ENCODE measurements at regions not wholly inside any gene's neighbourhood (a gene's known extent, or its start where the extent isn't known, plus 50 kb on each side); places are given as distances from the start of the nearest gene placed in this dataset.
"Not testable (repeated sequence)": the region's sequence is repeated elsewhere in the genome, so short reads cannot be mapped to it uniquely, and the experiment has no call there.

GRCh38 chr10:125592897-125593296, 90.1 kb downstream of the TEX36 start:
- no peak overlapping the region for H2AFZ ChIP-seq
- 0 out of 2 replicates have a peak, but pooled peaks cover 8% of the 10 kb centered on the region for H3K27me3 ChIP-seq (replicated peaks; ENCODE audit: insufficient read depth)
- no peak overlapping the region for H3K4me2 ChIP-seq (ENCODE audit: unreplicated experiment)
- H3K27ac ChIP-seq: no peak overlapping the region
- H4K20me1 ChIP-seq (ENCODE audit: insufficient read depth): no peaks in the 10 kb centered on the region
- in situ Hi-C loops (cut with MboI): no loop called here
- H3K4me1 ChIP-seq (ENCODE audit: insufficient read depth): no peaks in the 10 kb centered on the region
- no peak overlapping the region for H3K4me3 ChIP-seq
- no peak for DNase-seq
- 21 to 30% methylated on average over 2 of the region's 2 CpGs for WGBS, 2 experiments (ENCODE audit: low coverage in 1 of 2, low lambda C conversion rate in 2 of 2, missing lambda C conversion rate in 2 of 2)
- no peaks in the 10 kb centered on the region for H3K9me3 ChIP-seq (ENCODE audit: low read depth)
- H3K79me2 ChIP-seq (ENCODE audit: insufficient read depth): no peaks in the 10 kb centered on the region
- no peak overlapping the region for H3K9ac ChIP-seq
- H3K9me2 ChIP-seq (ENCODE audit: insufficient read depth): no peaks in the 10 kb centered on the region
- H3F3A ChIP-seq (ENCODE audit: insufficient read depth): no peaks in the 10 kb centered on the region
- no peaks in the 10 kb centered on the region for H3K36me3 ChIP-seq (ENCODE audit: low read depth)
- TF ChIP-seq EZH2phosphoT487 (IDR thresholded peaks at IDR 0.05; ENCODE audit: insufficient read depth, low read depth): no peak
- TF ChIP-seq EZH2 (IDR thresholded peaks at IDR 0.05; ENCODE audit: insufficient read depth, poor library complexity, severe bottlenecking): no peak

GRCh38 chr10:125591886-125592285, 91.1 kb downstream of the TEX36 start:
- in situ Hi-C loops (cut with MboI): no loop called here
- Histone ChIP-seq H3K36me3 (ENCODE audit: low read depth) (no peaks in the 10 kb centered on the region), H3K27ac (no peak overlapping the region), H3K9me2 (ENCODE audit: insufficient read depth) (no peaks in the 10 kb centered on the region), H3K27me3 (replicated peaks; ENCODE audit: insufficient read depth) (0 out of 2 replicates have a peak, but pooled peaks cover 12% of the 10 kb centered on the region), H2AFZ (no peak overlapping the region), H3F3A (ENCODE audit: insufficient read depth) (no peaks in the 10 kb centered on the region), H3K9me3 (ENCODE audit: low read depth) (no peaks in the 10 kb centered on the region), H3K4me3 (no peak overlapping the region), H3K9ac (no peak overlapping the region), H4K20me1 (ENCODE audit: insufficient read depth) (no peaks in the 10 kb centered on the region), H3K79me2 (ENCODE audit: insufficient read depth) (no peaks in the 10 kb centered on the region), H3K4me2 (ENCODE audit: unreplicated experiment) (no peak overlapping the region), H3K4me1 (ENCODE audit: insufficient read depth) (no peaks in the 10 kb centered on the region)
- DNase-seq: no peak
- TF ChIP-seq EZH2 (IDR thresholded peaks at IDR 0.05; ENCODE audit: insufficient read depth, poor library complexity, severe bottlenecking) (no peak), EZH2phosphoT487 (IDR thresholded peaks at IDR 0.05; ENCODE audit: insufficient read depth, low read depth) (no peak)
- WGBS, 2 experiments (ENCODE audit: low coverage in 1 of 2, low lambda C conversion rate in 2 of 2, missing lambda C conversion rate in 2 of 2): 32 to 36% methylated on average over 7 of the region's 7 CpGs

- H3K27ac ChIP-seq; H4K20me1 ChIP-seq (ENCODE audit: insufficient read depth); H3K79me2 ChIP-seq (ENCODE audit: insufficient read depth); H3K4me3 ChIP-seq; H3K36me3 ChIP-seq (ENCODE audit: low read depth); H3K9ac ChIP-seq; H3K9me3 ChIP-seq (ENCODE audit: low read depth); H2AFZ ChIP-seq; H3K4me1 ChIP-seq (ENCODE audit: insufficient read depth); H3K27me3 ChIP-seq (replicated peaks; ENCODE audit: insufficient read depth); H3K4me2 ChIP-seq (ENCODE audit: unreplicated experiment); in situ Hi-C loops (cut with MboI); DNase-seq; H3K9me2 ChIP-seq (ENCODE audit: insufficient read depth); H3F3A ChIP-seq (ENCODE audit: insufficient read depth): not testable (repeated sequence)
- WGBS, 2 experiments (ENCODE audit: low coverage in 1 of 2, low lambda C conversion rate in 2 of 2, missing lambda C conversion rate in 2 of 2): 35 to 40% methylated on average over 8 of the region's 8 CpGs
Measured at GRCh38 chr10:125588738-125589137, 94.2 kb downstream of the TEX36 start.

- no peaks in the 10 kb centered on the region for H3F3A ChIP-seq (ENCODE audit: insufficient read depth)
- H3K9me2 ChIP-seq (ENCODE audit: insufficient read depth): no peaks in the 10 kb centered on the region
- H3K4me3 ChIP-seq: no peak overlapping the region
- no peak overlapping the region for H3K27ac ChIP-seq
- H3K4me2 ChIP-seq (ENCODE audit: unreplicated experiment): no peak overlapping the region
- no peaks in the 10 kb centered on the region for H3K4me1 ChIP-seq (ENCODE audit: insufficient read depth)
- 0 out of 2 replicates have a peak, but pooled peaks cover 4% of the 10 kb centered on the region for H3K27me3 ChIP-seq (replicated peaks; ENCODE audit: insufficient read depth)
- no peaks in the 10 kb centered on the region for H3K9me3 ChIP-seq (ENCODE audit: low read depth)
- WGBS, 2 experiments (ENCODE audit: low coverage in 1 of 2, low lambda C conversion rate in 2 of 2, missing lambda C conversion rate in 2 of 2): 53% methylated on average over 4 of the region's 4 CpGs
- H3K9ac ChIP-seq: no peak overlapping the region
- in situ Hi-C loops (cut with MboI): no loop called here
- no peaks in the 10 kb centered on the region for H3K79me2 ChIP-seq (ENCODE audit: insufficient read depth)
- no peaks in the 10 kb centered on the region for H4K20me1 ChIP-seq (ENCODE audit: insufficient read depth)
- TF ChIP-seq EZH2 (IDR thresholded peaks at IDR 0.05; ENCODE audit: insufficient read depth, poor library complexity, severe bottlenecking) (no peak), EZH2phosphoT487 (IDR thresholded peaks at IDR 0.05; ENCODE audit: insufficient read depth, low read depth) (no peak)
- no peak overlapping the region for H2AFZ ChIP-seq
- no peaks in the 10 kb centered on the region for H3K36me3 ChIP-seq (ENCODE audit: low read depth)
- DNase-seq: no peak
Measured at GRCh38 chr10:125584954-125585353, 98.0 kb downstream of the TEX36 start.

DNA sequence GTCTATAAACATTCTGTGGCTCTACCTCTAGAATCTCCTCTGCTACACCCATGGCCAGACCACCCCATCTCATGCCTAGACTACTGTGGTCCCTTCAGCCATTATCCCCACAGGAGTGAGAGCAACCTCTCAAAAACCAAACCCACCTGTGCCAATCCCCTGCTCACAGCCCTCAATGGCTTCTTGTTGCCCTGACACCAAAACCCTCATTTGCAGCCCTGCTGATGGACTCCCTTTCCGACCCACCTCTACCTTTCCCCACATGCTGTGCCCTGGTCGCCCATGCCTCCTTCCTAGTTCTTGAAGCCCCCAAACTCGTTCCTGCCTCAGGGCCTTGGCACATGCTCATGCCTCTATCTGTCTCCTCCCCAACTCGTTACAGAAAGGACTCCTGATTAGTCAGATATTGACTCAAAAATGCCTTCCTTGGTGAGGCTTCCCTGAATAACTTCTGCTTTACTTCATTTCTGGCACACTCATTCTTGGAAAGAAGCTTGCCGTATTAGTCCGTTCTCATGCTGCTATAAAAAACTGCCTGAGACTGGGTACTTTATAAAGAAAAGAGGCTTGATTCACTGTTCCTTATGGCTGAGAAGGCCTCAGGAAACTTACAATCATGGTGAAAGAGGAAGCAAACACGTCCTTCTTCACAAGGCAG, 104.2 kb downstream of the TEX36 start:
- in situ Hi-C loops (cut with MboI): no loop called here
- no peak overlapping the region for H3K4me2 ChIP-seq (ENCODE audit: unreplicated experiment)
- H3K27ac ChIP-seq: no peak overlapping the region
- H3K4me1 ChIP-seq (ENCODE audit: insufficient read depth): no peaks in the 10 kb centered on the region
- no peaks in the 10 kb centered on the region for H3K27me3 ChIP-seq (replicated peaks; ENCODE audit: insufficient read depth)
- H3K79me2 ChIP-seq (ENCODE audit: insufficient read depth): no peaks in the 10 kb centered on the region
- no peak overlapping the region for H3K9ac ChIP-seq
- no peak overlapping the region for H3K4me3 ChIP-seq
- no peaks in the 10 kb centered on the region for H3K9me2 ChIP-seq (ENCODE audit: insufficient read depth)
- 18 to 29% methylated on average over 7 of the region's 7 CpGs for WGBS, 2 experiments (ENCODE audit: low coverage in 1 of 2, low lambda C conversion rate in 2 of 2, missing lambda C conversion rate in 2 of 2)
- H3F3A ChIP-seq (ENCODE audit: insufficient read depth): no peaks in the 10 kb centered on the region
- TF ChIP-seq EZH2phosphoT487 (IDR thresholded peaks at IDR 0.05; ENCODE audit: insufficient read depth, low read depth) (no peak), EZH2 (IDR thresholded peaks at IDR 0.05; ENCODE audit: insufficient read depth, poor library complexity, severe bottlenecking) (no peak)
- no peak overlapping the region for H2AFZ ChIP-seq
- no peaks in the 10 kb centered on the region for H3K36me3 ChIP-seq (ENCODE audit: low read depth)
- DNase-seq: peak; percentile 43
- no peaks in the 10 kb centered on the region for H3K9me3 ChIP-seq (ENCODE audit: low read depth)
- H4K20me1 ChIP-seq (ENCODE audit: insufficient read depth): no peaks in the 10 kb centered on the region
